Spleen (tissue), 11 donors: ENCODE measurements at regions not wholly inside any gene's neighbourhood (a gene's known extent, or its start where the extent isn't known, plus 50 kb on each side); places are given as distances from the start of the nearest gene placed in this dataset.

Source experiments
- DNase-seq: peaks from one replicate; pipeline ENCODE4 v3.0.0-alpha.2; 2020
- H3K27ac ChIP-seq, 8 donors: fragments of 200-600 bp; sonication (generic) in 7 of 8; 1 replicate in 4 of 8; 2 replicates in 4 of 8; pipeline versions ENCODE4 v1.5.0 to v1.8.0; 2016 to 2021; ENCODE audit warnings: inconsistent platforms in 4 of 8, mild to moderate bottlenecking in 4 of 8, moderate library complexity in 1 of 8
- H3K27me3 ChIP-seq, 7 donors: fragments of 200-600 bp; sonication (generic) in 6 of 7; replicated peaks in 1 of 7; 1 replicate in 4 of 7; 2 replicates in 3 of 7; pipeline versions ENCODE4 v1.5.0 to v1.8.0; 2016 to 2021; ENCODE audit warnings: inconsistent platforms in 3 of 7, mild to moderate bottlenecking in 1 of 7
- H3K36me3 ChIP-seq, 6 donors: fragments of 200-600 bp; sonication (generic) in 5 of 6; 1 replicate in 4 of 6; 2 replicates in 2 of 6; pipeline versions ENCODE4 v1.5.0 to v1.8.0; 2016 to 2021; ENCODE audit warnings: inconsistent platforms in 2 of 6
- H3K4me1 ChIP-seq, 6 donors: fragments of 200-600 bp; sonication (generic) in 5 of 6; 1 replicate in 3 of 6; 2 replicates in 3 of 6; pipeline versions ENCODE4 v1.5.0 to v1.8.0; 2016 to 2021; ENCODE audit warnings: inconsistent platforms in 3 of 6
- H3K4me3 ChIP-seq, 8 donors: fragments of 200-600 bp; sonication (generic) in 7 of 8; 1 replicate in 4 of 8; 2 replicates in 4 of 8; pipeline versions ENCODE4 v1.5.0 to v1.8.0; 2016 to 2021; ENCODE audit warnings: inconsistent platforms in 4 of 8, mild to moderate bottlenecking in 4 of 8, moderate library complexity in 2 of 8
- H3K9me3 ChIP-seq, 8 donors: fragments of 200-600 bp; sonication (generic) in 7 of 8; 1 replicate in 4 of 8; 2 replicates in 4 of 8; pipeline versions ENCODE4 v1.5.0 to v1.8.0; 2016 to 2021; ENCODE audit warnings: inconsistent platforms in 4 of 8
- CTCF ChIP-seq, 11 experiments: fragments of 200-600 bp in 7 of 11; fragments of 450-650 bp in 4 of 11; sonication (generic) in 4 of 11; IDR thresholded peaks in 8 of 11; conservative IDR thresholded peaks in 3 of 11; 1 replicate in 7 of 11; 2 replicates in 4 of 11; pipeline versions ENCODE4 v1.4.0 to v1.8.0; 2016 to 2021; ENCODE audit warnings: antibody characterized with exemption in 11 of 11, inconsistent platforms in 4 of 11, mild to moderate bottlenecking in 1 of 11
- POLR2A ChIP-seq, 3 donors: fragments of 450-650 bp; IDR thresholded peaks; one replicate each; pipeline ENCODE4 v1.5.1; 2017; ENCODE audit warnings: antibody characterized with exemption in 3 of 3, mild to moderate bottlenecking in 1 of 3
- POLR2AphosphoS5 ChIP-seq, 3 donors: sonication (generic); formaldehyde crosslinking; IDR thresholded peaks; one replicate each; pipeline ENCODE4 v1.5.1; 2017; ENCODE audit warnings: antibody characterized with exemption in 3 of 3
- WGBS, 5 donors: extraction: QIAGEN DNeasy Blood & Tissue Kit in 3 of 5; methylation state at CpG; one replicate each; pipeline versions ENCODE4 v1.1.5 to v1.1.7; 2013 to 2018; 5-methylcytosine and 5-hydroxymethylcytosine counted together
- intact Hi-C: fragments of 100-400 bp; cut with DNase I; formaldehyde crosslinking; loops from one replicate; pipeline ENCODE4 v1.15.0; 2023; ENCODE audit warnings: low total_unique reads
- donor health status: healthy with polysubstance abuse.
- donor health status: DM: no; HTN: no; CAD: no; lungs with moderate emphysema.
- donor health status: DM: no; HTN: no; CAD: no.
- donor health status: Bipolar disorder and iron deficiency.
- donor health status: healthy.
- donor health status: DM: no; HTN: no; CAD: no.
- donor health status: DM: yes; HTN: yes; CAD: no.

- intact Hi-C loops = no loop called here
- TF ChIP-seq POLR2A (IDR thresholded peaks at IDR 0.05) (no peak), CTCF (IDR thresholded peaks at IDR 0.05 in 8 of 11, conservative IDR thresholded peaks at IDR 0.05 in 3 of 11) (no peak), POLR2AphosphoS5 (IDR thresholded peaks at IDR 0.05) (no peak)
These were observed 123.1 kb downstream of the SOCS6 start for GRCh38 chr18:70411876-70412435.

GRCh38 chr18:70411307-70411706, 122.5 kb downstream of the SOCS6 start:
- Histone ChIP-seq H3K9me3 (no peaks in the 10 kb centered on the region), H3K36me3 (no peaks in the 10 kb centered on the region), H3K27me3 (no peaks in the 10 kb centered on the region), H3K4me3 (no peak overlapping the region), H3K27ac (no peak overlapping the region), H3K4me1 (no peaks in the 10 kb centered on the region)
- no peak for DNase-seq
- 70 to 90% (median 89%) methylated on average over 2 of the region's 2 CpGs for WGBS, 5 donors
- intact Hi-C loops = no loop called here
- TF ChIP-seq POLR2A (IDR thresholded peaks at IDR 0.05) = no peak
- no peak for TF ChIP-seq CTCF (IDR thresholded peaks at IDR 0.05 in 8 of 11, conservative IDR thresholded peaks at IDR 0.05 in 3 of 11)
- no peak for TF ChIP-seq POLR2AphosphoS5 (IDR thresholded peaks at IDR 0.05)

More at GRCh38 chr18:70411876-70412435, 123.1 kb downstream of the SOCS6 start:
- Histone ChIP-seq H3K4me1 (no peaks in the 10 kb centered on the region), H3K27me3 (no peaks in the 10 kb centered on the region), H3K36me3 (no peaks in the 10 kb centered on the region), H3K4me3 (no peak overlapping the region), H3K9me3 (no peaks in the 10 kb centered on the region), H3K27ac (no peak overlapping the region)
- WGBS, 5 donors = 64 to 83% (median 76%) methylated on average over 6 of the region's 6 CpGs
- DNase-seq = no peak

- Histone ChIP-seq H3K4me1 (no peaks in the 10 kb centered on the region), H3K27ac (no peak overlapping the region), H3K27me3 (no peaks in the 10 kb centered on the region), H3K9me3 (no peaks in the 10 kb centered on the region), H3K4me3 (no peak overlapping the region), H3K36me3 (no peaks in the 10 kb centered on the region)
- DNase-seq = no peak
- intact Hi-C loops = no loop called here
- no peak for TF ChIP-seq CTCF (IDR thresholded peaks at IDR 0.05 in 8 of 11, conservative IDR thresholded peaks at IDR 0.05 in 3 of 11)
- TF ChIP-seq POLR2A (IDR thresholded peaks at IDR 0.05) = no peak
- no peak for TF ChIP-seq POLR2AphosphoS5 (IDR thresholded peaks at IDR 0.05)
- 73 to 86% (median 80%) methylated on average over 3 of the region's 3 CpGs for WGBS, 5 donors
These were observed 116.2 kb downstream of the SOCS6 start for GRCh38 chr18:70405052-70405451.

- intact Hi-C loops = no loop called here
These were observed 111.6 kb downstream of the SOCS6 start for GRCh38 chr18:70400476-70400875.

More at GRCh38 chr18:70400476-70400875, 111.6 kb downstream of the SOCS6 start:
- H3K27me3 ChIP-seq = no peaks in the 10 kb centered on the region
- no peak overlapping the region for H3K27ac ChIP-seq
- TF ChIP-seq POLR2AphosphoS5 (IDR thresholded peaks at IDR 0.05) (no peak), POLR2A (IDR thresholded peaks at IDR 0.05) (no peak), CTCF (IDR thresholded peaks at IDR 0.05 in 8 of 11, conservative IDR thresholded peaks at IDR 0.05 in 3 of 11) (no peak)
- DNase-seq = no peak
- H3K36me3 ChIP-seq = no peaks in the 10 kb centered on the region
- H3K4me3 ChIP-seq = no peak overlapping the region
- 75 to 89% (median 78%) methylated on average over 6 of the region's 6 CpGs for WGBS, 5 donors
- H3K4me1 ChIP-seq = no peaks in the 10 kb centered on the region
- H3K9me3 ChIP-seq = no peaks in the 10 kb centered on the region
